ENCODE measurements at regions not wholly inside any gene's neighbourhood (a gene's known extent, or its start where the extent isn't known, plus 50 kb on each side); places are given as distances from the start of the nearest gene placed in this dataset.

- H3F3A ChIP-seq (ENCODE audit: insufficient read depth, low read length, poor library complexity, severe bottlenecking) = no peaks in the 10 kb centered on the region
- peaks cover 4% of the 10 kb centered on the region for H3K79me2 ChIP-seq (replicated peaks; ENCODE audit: insufficient read depth, low read length)
- no peaks in the 10 kb centered on the region for H3K27me3 ChIP-seq (ENCODE audit: insufficient read depth, low read depth, low read length)
- no peak overlapping the region for H3K4me3 ChIP-seq (ENCODE audit: low read length)
- no peak for TF ChIP-seq EZH2 (IDR thresholded peaks at IDR 0.05; ENCODE audit: borderline replicate concordance, insufficient read depth, low read length, poor library complexity, severe bottlenecking)
- no peak for TF ChIP-seq RAD21 (conservative IDR thresholded peaks at IDR 0.05)
- no peak for TF ChIP-seq TAF1 (IDR thresholded peaks at IDR 0.05; ENCODE audit: low read depth)
- no peak for TF ChIP-seq EP300 (conservative IDR thresholded peaks at IDR 0.05; ENCODE audit: poor library complexity, severe bottlenecking)
- TF ChIP-seq CTCF (IDR thresholded peaks at IDR 0.05; ENCODE audit: poor library complexity, severe bottlenecking) = no peak
- TF ChIP-seq MXI1 (conservative IDR thresholded peaks at IDR 0.05; ENCODE audit: poor library complexity, severe bottlenecking) = no peak
- TF ChIP-seq REST (IDR thresholded peaks at IDR 0.05; ENCODE audit: borderline replicate concordance) = no peak
- no peak for TF ChIP-seq SMC3 (conservative IDR thresholded peaks at IDR 0.05; ENCODE audit: poor library complexity)
- no peak for TF ChIP-seq POLR2AphosphoS5 (IDR thresholded peaks at IDR 0.05)
- no peak overlapping the region for H3K4me2 ChIP-seq (ENCODE audit: low read length)
- no peak overlapping the region for H2AFZ ChIP-seq (ENCODE audit: low read depth, low read length)
- no peaks in the 10 kb centered on the region for H4K20me1 ChIP-seq (ENCODE audit: insufficient read depth)
- no peaks in the 10 kb centered on the region for H3K9me3 ChIP-seq (ENCODE audit: low read length)
- peak overlapping the region; percentile 94 for H3K27ac ChIP-seq (ENCODE audit: low read length)
- H3K9me2 ChIP-seq (ENCODE audit: insufficient read depth, low read length) = no peaks in the 10 kb centered on the region
- no peak overlapping the region for H3K9ac ChIP-seq (ENCODE audit: low read length)
- H3K36me3 ChIP-seq (ENCODE audit: insufficient read depth, low read length) = no peaks in the 10 kb centered on the region
These were observed 88.0 kb downstream of the SLC10A2 start for GRCh38 chr13:102978168-102978567.

GRCh38 chr13:102977471-102977870, 88.7 kb downstream of the SLC10A2 start:
- peaks cover 4% of the 10 kb centered on the region for H3K79me2 ChIP-seq (replicated peaks; ENCODE audit: insufficient read depth, low read length)
- H3K36me3 ChIP-seq (ENCODE audit: insufficient read depth, low read length) = no peaks in the 10 kb centered on the region
- TF ChIP-seq RAD21 (conservative IDR thresholded peaks at IDR 0.05) (no peak), CTCF (IDR thresholded peaks at IDR 0.05; ENCODE audit: poor library complexity, severe bottlenecking) (no peak), EP300 (conservative IDR thresholded peaks at IDR 0.05; ENCODE audit: poor library complexity, severe bottlenecking) (no peak), MXI1 (conservative IDR thresholded peaks at IDR 0.05; ENCODE audit: poor library complexity, severe bottlenecking) (no peak), REST (IDR thresholded peaks at IDR 0.05; ENCODE audit: borderline replicate concordance) (no peak), EZH2 (IDR thresholded peaks at IDR 0.05; ENCODE audit: borderline replicate concordance, insufficient read depth, low read length, poor library complexity, severe bottlenecking) (no peak), POLR2AphosphoS5 (IDR thresholded peaks at IDR 0.05) (no peak), SMC3 (conservative IDR thresholded peaks at IDR 0.05; ENCODE audit: poor library complexity) (no peak), TAF1 (IDR thresholded peaks at IDR 0.05; ENCODE audit: low read depth) (no peak)
- H3K9ac ChIP-seq (ENCODE audit: low read length) = no peak overlapping the region
- no peaks in the 10 kb centered on the region for H3F3A ChIP-seq (ENCODE audit: insufficient read depth, low read length, poor library complexity, severe bottlenecking)
- no peak overlapping the region for H3K4me3 ChIP-seq (ENCODE audit: low read length)
- peak overlapping the region; percentile 29 for H2AFZ ChIP-seq (ENCODE audit: low read depth, low read length)
- H4K20me1 ChIP-seq (ENCODE audit: insufficient read depth) = no peaks in the 10 kb centered on the region
- no peaks in the 10 kb centered on the region for H3K9me3 ChIP-seq (ENCODE audit: low read length)
- H3K27me3 ChIP-seq (ENCODE audit: insufficient read depth, low read depth, low read length) = no peaks in the 10 kb centered on the region
- no peaks in the 10 kb centered on the region for H3K9me2 ChIP-seq (ENCODE audit: insufficient read depth, low read length)
- no peak overlapping the region for H3K4me2 ChIP-seq (ENCODE audit: low read length)
- H3K27ac ChIP-seq (ENCODE audit: low read length) = peak overlapping the region; percentile 94
